Prostate gland (tissue), 2 donors: ENCODE measurements at regions not wholly inside any gene's neighbourhood (a gene's known extent, or its start where the extent isn't known, plus 50 kb on each side); places are given as distances from the start of the nearest gene placed in this dataset.

Source experiments
- CTCF ChIP-seq, 4 experiments: fragments of 200-600 bp in 2 of 4; fragments of 450-650 bp in 2 of 4; sonication (generic) in 2 of 4; IDR thresholded peaks; 1 replicate in 3 of 4; 2 replicates in 1 of 4; pipeline ENCODE4 v1.5.1; 2016 to 2019; ENCODE audit warnings: antibody characterized with exemption in 4 of 4, mild to moderate bottlenecking in 2 of 4, moderate library complexity in 2 of 4
- POLR2A ChIP-seq: fragments of 450-650 bp; IDR thresholded peaks from one replicate; pipeline ENCODE4 v1.6.1; 2016; ENCODE audit warnings: antibody characterized with exemption, mild to moderate bottlenecking
- POLR2AphosphoS5 ChIP-seq: sonication (generic); formaldehyde crosslinking; IDR thresholded peaks from one replicate; pipeline ENCODE4 v1.6.1; 2017; ENCODE audit warnings: antibody characterized with exemption

GRCh38 chr6:2314641-2315040 is 69.2 kb upstream of the GMDS start:
- TF ChIP-seq CTCF (IDR thresholded peaks at IDR 0.05) = no peak
- TF ChIP-seq POLR2AphosphoS5 = no peak
- TF ChIP-seq POLR2A = no peak
